Thyroid gland (tissue), 4 donors: ENCODE measurements at regions not wholly inside any gene's neighbourhood (a gene's known extent, or its start where the extent isn't known, plus 50 kb on each side); places are given as distances from the start of the nearest gene placed in this dataset.

Experiments used
- CTCF ChIP-seq, 6 experiments: fragments of 200-600 bp in 3 of 6; fragments of 450-650 bp in 3 of 6; sonication (generic) in 3 of 6; IDR thresholded peaks; one replicate each; pipeline ENCODE4 v1.5.1; 2016 to 2019; ENCODE audit warnings: antibody characterized with exemption in 6 of 6, mild to moderate bottlenecking in 2 of 6, inconsistent platforms in 1 of 6, moderate library complexity in 1 of 6
- POLR2A ChIP-seq, 2 donors: fragments of 450-650 bp; IDR thresholded peaks; one replicate each; pipeline ENCODE4 v1.6.1; 2017; ENCODE audit warnings: antibody characterized with exemption in 2 of 2, mild to moderate bottlenecking in 2 of 2, moderate library complexity in 1 of 2

GRCh38 chr4:170400361-170400760 is 310.6 kb upstream of the AADAT start:
- TF ChIP-seq POLR2A (IDR thresholded peaks at IDR 0.05), result no peak
- no peak for TF ChIP-seq CTCF (IDR thresholded peaks at IDR 0.05)
